ENCODE measurements at regions not wholly inside any gene's neighbourhood (a gene's known extent, or its start where the extent isn't known, plus 50 kb on each side); places are given as distances from the start of the nearest gene placed in this dataset.

GRCh38 chr9:78695519-78695918, 398.6 kb downstream of the PSAT1 start:
- Histone ChIP-seq H3K4me1 (ENCODE audit: control insufficient read depth in 1 of 2, insufficient read depth in 2 of 2, low read length in 2 of 2) (peaks cover 39 to 52% of the 10 kb centered on the region in 2 donors), H3K27me3 (ENCODE audit: control insufficient read depth in 2 of 2, insufficient read depth in 2 of 2, low read length in 2 of 2) (no peaks in the 10 kb centered on the region), H3K9me3 (replicated peaks in 1 of 2; ENCODE audit: control insufficient read depth in 1 of 2, insufficient read depth in 1 of 2, low read length in 2 of 2) (no peaks in the 10 kb centered on the region), H2AFZ (ENCODE audit: insufficient read depth, low read depth, low read length, poor library complexity, severe bottlenecking) (peak overlapping the region; percentile 42), H4K20me1 (ENCODE audit: insufficient read depth, low read length) (no peaks in the 10 kb centered on the region), H3K4me2 (replicated peaks; ENCODE audit: extremely low read depth, low read length, poor library complexity, severe bottlenecking) (peak overlapping the region; percentile 69), H3K27ac (ENCODE audit: low read depth in 1 of 2, low read length in 2 of 2) (no peak overlapping the region), H3K36me3 (replicated peaks in 1 of 2; ENCODE audit: control insufficient read depth in 1 of 2, insufficient read depth in 2 of 2, low read length in 2 of 2) (no peaks in the 10 kb centered on the region), H3K9ac (ENCODE audit: insufficient read depth, low read length, poor library complexity, severe bottlenecking) (no peak overlapping the region), H3K79me2 (ENCODE audit: insufficient read depth, low read length) (no peaks in the 10 kb centered on the region), H3K4me3 (replicated peaks in 1 of 3; ENCODE audit: low read depth in 2 of 3, low read length in 3 of 3) (peak overlapping the region in 2 of 3 experiments; percentile 1 to 66)
- DNase-seq: peak; percentile 15 to 63 (median 33)
- H3K4me1 Mint-ChIP-seq: peaks cover 50% of the 10 kb centered on the region
- peak overlapping the region in 3 of 7 donors; percentile 3 to 50 (median 40) for H3K27ac Mint-ChIP-seq
- peak overlapping the region; percentile 73 to 89 for H3K4me3 Mint-ChIP-seq
- whole genome bisulfite sequencing (ENCODE audit: insufficient coverage): 3% methylated on average over 4 of the region's 5 CpGs
- intact Hi-C loops (cut with micrococcal nuclease): no loop called here
- TF ChIP-seq CTCF (IDR thresholded peaks at IDR 0.05): no peak
- peaks cover 0 to under 1% (median 0%) of the 10 kb centered on the region in 7 donors for H3K9me3 Mint-ChIP-seq
- no peaks in the 10 kb centered on the region for H3K36me3 Mint-ChIP-seq
- H3K27me3 Mint-ChIP-seq (ENCODE audit: low read depth in 3 of 3): peaks cover 0 to 2% (median 2%) of the 10 kb centered on the region in 3 donors

- Mint-ChIP-seq H3K36me3 (no peaks in the 10 kb centered on the region), H3K4me1 (peaks cover 50% of the 10 kb centered on the region), H3K27me3 (ENCODE audit: low read depth in 3 of 3) (peaks cover 2% of the 10 kb centered on the region in 3 donors), H3K9me3 (no peaks in the 10 kb centered on the region), H3K4me3 (peak overlapping the region in 1 of 2 donors; percentile 37), H3K27ac (peak overlapping the region in 4 of 7 donors; percentile 7 to 63 (median 42))
- peak overlapping the region in 1 of 3 experiments; percentile 43 for H3K4me3 ChIP-seq (replicated peaks in 1 of 3; ENCODE audit: low read depth in 2 of 3, low read length in 3 of 3)
- peak overlapping the region; percentile 39 for H3K4me2 ChIP-seq (replicated peaks; ENCODE audit: extremely low read depth, low read length, poor library complexity, severe bottlenecking)
- H3K27me3 ChIP-seq (ENCODE audit: control insufficient read depth in 2 of 2, insufficient read depth in 2 of 2, low read length in 2 of 2): no peaks in the 10 kb centered on the region
- WGBS (ENCODE audit: insufficient coverage): no CpG with 5 or more reads among the region's 1 CpG
- DNase-seq: peak; percentile 21 to 41 (median 25)
- H2AFZ ChIP-seq (ENCODE audit: insufficient read depth, low read depth, low read length, poor library complexity, severe bottlenecking): no peak overlapping the region
- peak overlapping the region in 1 of 2 donors; percentile 71 for H3K27ac ChIP-seq (ENCODE audit: low read depth in 1 of 2, low read length in 2 of 2)
- H3K36me3 ChIP-seq (replicated peaks in 1 of 2; ENCODE audit: control insufficient read depth in 1 of 2, insufficient read depth in 2 of 2, low read length in 2 of 2): no peaks in the 10 kb centered on the region
- no peak overlapping the region for H3K9ac ChIP-seq (ENCODE audit: insufficient read depth, low read length, poor library complexity, severe bottlenecking)
- intact Hi-C loops (cut with micrococcal nuclease): no loop called here
- H3K4me1 ChIP-seq (ENCODE audit: control insufficient read depth in 1 of 2, insufficient read depth in 2 of 2, low read length in 2 of 2): peaks cover 39 to 52% of the 10 kb centered on the region in 2 donors
- TF ChIP-seq CTCF (IDR thresholded peaks at IDR 0.05): no peak
- no peaks in the 10 kb centered on the region for H3K79me2 ChIP-seq (ENCODE audit: insufficient read depth, low read length)
- H4K20me1 ChIP-seq (ENCODE audit: insufficient read depth, low read length): no peaks in the 10 kb centered on the region
- no peaks in the 10 kb centered on the region for H3K9me3 ChIP-seq (replicated peaks in 1 of 2; ENCODE audit: control insufficient read depth in 1 of 2, insufficient read depth in 1 of 2, low read length in 2 of 2)
Measured at GRCh38 chr9:78697618-78698017, 400.7 kb downstream of the PSAT1 start.

All from CD14-positive monocyte (primary cell).